Fibroblast of the aortic adventitia (primary cell): ENCODE measurements at regions not wholly inside any gene's neighbourhood (a gene's known extent, or its start where the extent isn't known, plus 50 kb on each side); places are given as distances from the start of the nearest gene placed in this dataset.

Experiments used
- DNase-seq: peaks from one replicate; pipeline ENCODE4 v3.0.0-alpha.2; 2010; ENCODE audit warnings: low read depth
- H3K4me3 ChIP-seq: 2 replicates; pipeline ENCODE4 v1.5.1; 2011; ENCODE audit warnings: low read depth, mild to moderate bottlenecking, control low read depth, low read length, moderate library complexity
- CTCF ChIP-seq: IDR thresholded peaks from 2 replicates; pipeline ENCODE4 v1.5.1; 2011; ENCODE audit warnings: mild to moderate bottlenecking, low read length, control low read depth, inconsistent platforms; ENCODE audit not compliant: insufficient read depth

- no peak for TF ChIP-seq CTCF
- DNase-seq: no peak
- H3K4me3 ChIP-seq: no peak overlapping the region
These were observed 707.6 kb downstream of the QKI start for GRCh38 chr6:164122109-164122508.

- DNase-seq: no peak
These were observed 707.0 kb downstream of the QKI start for GRCh38 chr6:164121527-164121926.

GRCh38 chr6:164114651-164115050 lies 700.1 kb downstream of the QKI start:
- DNase-seq: no peak
- TF ChIP-seq CTCF: no peak
- no peak overlapping the region for H3K4me3 ChIP-seq

More at GRCh38 chr6:164121527-164121926, 707.0 kb downstream of the QKI start:
- no peak for TF ChIP-seq CTCF
- H3K4me3 ChIP-seq: no peak overlapping the region

GRCh38 chr6:164114051-164114450 lies 699.5 kb downstream of the QKI start:
- no peak for TF ChIP-seq CTCF
- no peak overlapping the region for H3K4me3 ChIP-seq
- no peak for DNase-seq

GRCh38 chr6:164113637-164114036 lies 699.1 kb downstream of the QKI start:
- no peak for TF ChIP-seq CTCF
- no peak for DNase-seq
- H3K4me3 ChIP-seq: no peak overlapping the region

GRCh38 chr6:164109770-164110140 lies 695.2 kb downstream of the QKI start:
- no peak overlapping the region for H3K4me3 ChIP-seq
- no peak for DNase-seq
- peak; percentile 10 for TF ChIP-seq CTCF
